ENCODE measurements at regions not wholly inside any gene's neighbourhood (a gene's known extent, or its start where the extent isn't known, plus 50 kb on each side); places are given as distances from the start of the nearest gene placed in this dataset.

- DNase-seq (ENCODE audit: low spot score): no peak
- TF ChIP-seq CTCF (IDR thresholded peaks at IDR 0.05; ENCODE audit: borderline replicate concordance, control extremely low read depth, extremely low read depth, insufficient read depth, missing control alignments): no peak
- in situ Hi-C loops (cut with MboI; ENCODE audit: low sequenced_read_pairs, unreplicated experiment): no loop called here
Observed at GRCh38 chr7:35355911-35356310, 102.0 kb upstream of the TBX20 start.

GRCh38 chr7:35355199-35355598, 101.3 kb upstream of the TBX20 start:
- in situ Hi-C loops (cut with MboI; ENCODE audit: low sequenced_read_pairs, unreplicated experiment): no loop called here
- DNase-seq (ENCODE audit: low spot score): no peak
- no peak for TF ChIP-seq CTCF (IDR thresholded peaks at IDR 0.05; ENCODE audit: borderline replicate concordance, control extremely low read depth, extremely low read depth, insufficient read depth, missing control alignments)

GRCh38 chr7:35353481-35353880, 99.6 kb upstream of the TBX20 start:
- in situ Hi-C loops (cut with MboI; ENCODE audit: low sequenced_read_pairs, unreplicated experiment): no loop called here
- no peak for DNase-seq (ENCODE audit: low spot score)
- TF ChIP-seq CTCF (IDR thresholded peaks at IDR 0.05; ENCODE audit: borderline replicate concordance, control extremely low read depth, extremely low read depth, insufficient read depth, missing control alignments): no peak

GRCh38 chr7:35351466-35351865, 97.6 kb upstream of the TBX20 start:
- no peak for DNase-seq (ENCODE audit: low spot score)
- no peak for TF ChIP-seq CTCF (IDR thresholded peaks at IDR 0.05; ENCODE audit: borderline replicate concordance, control extremely low read depth, extremely low read depth, insufficient read depth, missing control alignments)
- in situ Hi-C loops (cut with MboI; ENCODE audit: low sequenced_read_pairs, unreplicated experiment): no loop called here

DNA sequence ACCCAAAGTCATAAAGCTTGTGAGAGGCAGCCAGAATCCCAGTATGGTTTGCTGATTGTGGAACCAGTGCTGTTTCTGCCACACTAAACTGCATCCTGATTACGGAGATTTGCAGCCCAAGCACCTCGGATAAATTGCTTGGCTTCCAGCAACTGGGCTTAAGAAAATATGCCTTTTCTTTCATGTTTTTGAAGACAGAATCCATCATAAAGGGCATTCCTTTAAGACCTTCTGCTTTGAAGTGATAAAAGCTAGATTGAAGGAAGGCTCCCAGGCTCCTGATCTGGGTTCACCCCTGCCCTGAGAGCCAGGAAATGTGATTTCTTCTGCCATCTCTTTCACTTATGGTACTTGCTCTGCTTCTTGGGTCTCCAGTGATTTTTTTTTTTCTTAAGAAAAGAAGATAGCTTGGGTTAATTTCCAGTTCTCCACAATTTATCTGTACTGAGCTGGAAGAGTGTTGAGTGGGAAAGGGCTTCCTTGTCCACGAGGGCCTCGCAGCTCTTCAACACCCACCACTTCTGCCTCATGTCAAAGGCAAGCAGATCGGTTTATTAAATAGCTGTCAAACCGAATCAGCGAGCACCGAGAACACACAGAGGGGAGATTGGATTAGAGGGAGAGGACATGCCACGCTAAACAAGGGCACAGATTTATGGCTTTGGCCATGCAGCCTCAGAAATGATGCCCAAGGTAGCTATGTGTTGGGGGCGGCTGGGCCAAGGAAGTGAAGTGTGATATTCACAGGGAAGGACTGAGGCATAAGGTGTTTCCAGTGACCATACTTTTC, 94.9 kb upstream of the TBX20 start:
- in situ Hi-C loops (cut with MboI; ENCODE audit: low sequenced_read_pairs, unreplicated experiment): no loop called here
- DNase-seq (ENCODE audit: low spot score): no peak
- TF ChIP-seq CTCF (IDR thresholded peaks at IDR 0.05; ENCODE audit: borderline replicate concordance, control extremely low read depth, extremely low read depth, insufficient read depth, missing control alignments): no peak

GRCh38 chr7:35342786-35343185, 88.9 kb upstream of the TBX20 start:
- no peak for TF ChIP-seq CTCF (IDR thresholded peaks at IDR 0.05; ENCODE audit: borderline replicate concordance, control extremely low read depth, extremely low read depth, insufficient read depth, missing control alignments)
- in situ Hi-C loops (cut with MboI; ENCODE audit: low sequenced_read_pairs, unreplicated experiment): no loop called here
- no peak for DNase-seq (ENCODE audit: low spot score)

All from GM13976 (cell line).